ENCODE measurements at regions not wholly inside any gene's neighbourhood (a gene's known extent, or its start where the extent isn't known, plus 50 kb on each side); places are given as distances from the start of the nearest gene placed in this dataset.

- H2AFZ ChIP-seq (ENCODE audit: low read length), result no peak overlapping the region
- no peaks in the 10 kb centered on the region for H3K27me3 ChIP-seq (ENCODE audit: insufficient read depth, low read length)
- H3K4me1 ChIP-seq (ENCODE audit: insufficient read depth, low read length), result peaks cover 7% of the 10 kb centered on the region
- no peak for DNase-seq (ENCODE audit: insufficient read length, low spot score, missing footprints)
- no peak overlapping the region for H3K27ac ChIP-seq (ENCODE audit: low read depth, low read length)
- H3K36me3 ChIP-seq (ENCODE audit: insufficient read depth, low read length), result no peaks in the 10 kb centered on the region
- no peaks in the 10 kb centered on the region for H3K79me2 ChIP-seq (ENCODE audit: insufficient read depth, low read length)
- no peaks in the 10 kb centered on the region for H4K20me1 ChIP-seq (ENCODE audit: insufficient read depth, low read length)
- no peaks in the 10 kb centered on the region for H3K9me3 ChIP-seq (ENCODE audit: low read depth, low read length)
- H3K4me3 ChIP-seq (ENCODE audit: insufficient read depth, low read length), result no peak overlapping the region
- H3K4me2 ChIP-seq (ENCODE audit: insufficient read depth, low read length), result no peak overlapping the region
- no peak for TF ChIP-seq CTCF (IDR thresholded peaks at IDR 0.05; ENCODE audit: extremely low read depth, low read depth, low read length)
These were observed 508.6 kb downstream of the TNS3 start for GRCh38 chr7:47073284-47073683.

- no peak overlapping the region for H2AFZ ChIP-seq (ENCODE audit: low read length)
- H3K4me3 ChIP-seq (ENCODE audit: insufficient read depth, low read length), result no peak overlapping the region
- H3K27me3 ChIP-seq (ENCODE audit: insufficient read depth, low read length), result no peaks in the 10 kb centered on the region
- H3K4me2 ChIP-seq (ENCODE audit: insufficient read depth, low read length), result no peak overlapping the region
- no peak for DNase-seq (ENCODE audit: insufficient read length, low spot score, missing footprints)
- no peaks in the 10 kb centered on the region for H3K9me3 ChIP-seq (ENCODE audit: low read depth, low read length)
- no peak for TF ChIP-seq CTCF (IDR thresholded peaks at IDR 0.05; ENCODE audit: extremely low read depth, low read depth, low read length)
- no peaks in the 10 kb centered on the region for H3K4me1 ChIP-seq (ENCODE audit: insufficient read depth, low read length)
- no peaks in the 10 kb centered on the region for H3K36me3 ChIP-seq (ENCODE audit: insufficient read depth, low read length)
- H4K20me1 ChIP-seq (ENCODE audit: insufficient read depth, low read length), result no peaks in the 10 kb centered on the region
- no peak overlapping the region for H3K27ac ChIP-seq (ENCODE audit: low read depth, low read length)
- no peaks in the 10 kb centered on the region for H3K79me2 ChIP-seq (ENCODE audit: insufficient read depth, low read length)
These were observed 510.0 kb downstream of the TNS3 start for GRCh38 chr7:47071866-47072265.

GRCh38 chr7:47069385-47070076 is 512.4 kb downstream of the TNS3 start:
- DNase-seq (ENCODE audit: insufficient read length, low spot score, missing footprints), result no peak
- Histone ChIP-seq H3K36me3 (ENCODE audit: insufficient read depth, low read length) (no peaks in the 10 kb centered on the region), H3K4me3 (ENCODE audit: insufficient read depth, low read length) (no peak overlapping the region), H2AFZ (ENCODE audit: low read length) (peak overlapping the region; percentile 42), H3K79me2 (ENCODE audit: insufficient read depth, low read length) (no peaks in the 10 kb centered on the region), H3K27ac (ENCODE audit: low read depth, low read length) (no peak overlapping the region), H3K4me1 (ENCODE audit: insufficient read depth, low read length) (no peaks in the 10 kb centered on the region), H3K27me3 (ENCODE audit: insufficient read depth, low read length) (no peaks in the 10 kb centered on the region), H3K9me3 (ENCODE audit: low read depth, low read length) (no peaks in the 10 kb centered on the region), H4K20me1 (ENCODE audit: insufficient read depth, low read length) (no peaks in the 10 kb centered on the region), H3K4me2 (ENCODE audit: insufficient read depth, low read length) (no peak overlapping the region)
- TF ChIP-seq CTCF (IDR thresholded peaks at IDR 0.05; ENCODE audit: extremely low read depth, low read depth, low read length), result no peak

GRCh38 chr7:47066976-47067614 is 514.8 kb downstream of the TNS3 start:
- DNase-seq (ENCODE audit: insufficient read length, low spot score, missing footprints), result no peak

More at GRCh38 chr7:47066976-47067614, 514.8 kb downstream of the TNS3 start:
- no peaks in the 10 kb centered on the region for H3K79me2 ChIP-seq (ENCODE audit: insufficient read depth, low read length)
- peak overlapping the region; percentile 28 for H2AFZ ChIP-seq (ENCODE audit: low read length)
- no peaks in the 10 kb centered on the region for H3K27me3 ChIP-seq (ENCODE audit: insufficient read depth, low read length)
- H3K36me3 ChIP-seq (ENCODE audit: insufficient read depth, low read length), result no peaks in the 10 kb centered on the region
- H3K4me2 ChIP-seq (ENCODE audit: insufficient read depth, low read length), result no peak overlapping the region
- no peaks in the 10 kb centered on the region for H3K4me1 ChIP-seq (ENCODE audit: insufficient read depth, low read length)
- H3K4me3 ChIP-seq (ENCODE audit: insufficient read depth, low read length), result no peak overlapping the region
- no peak overlapping the region for H3K27ac ChIP-seq (ENCODE audit: low read depth, low read length)
- TF ChIP-seq CTCF (IDR thresholded peaks at IDR 0.05; ENCODE audit: extremely low read depth, low read depth, low read length), result no peak
- H4K20me1 ChIP-seq (ENCODE audit: insufficient read depth, low read length), result no peaks in the 10 kb centered on the region
- no peaks in the 10 kb centered on the region for H3K9me3 ChIP-seq (ENCODE audit: low read depth, low read length)

Measured in osteoblast (primary cell).